GM06990 (cell line): ENCODE measurements at regions not wholly inside any gene's neighbourhood (a gene's known extent, or its start where the extent isn't known, plus 50 kb on each side); places are given as distances from the start of the nearest gene placed in this dataset.

Source experiments
- DNase-seq: peaks from one replicate; pipeline ENCODE4 v3.0.0-alpha.2; 2011; ENCODE audit not compliant: insufficient read length; ENCODE audit errors: extremely low read depth
- H3K27me3 ChIP-seq: replicated peaks from 2 replicates; pipeline ENCODE4 v1.6.0; 2011; ENCODE audit warnings: low read length; ENCODE audit not compliant: control insufficient read depth, insufficient read depth
- H3K36me3 ChIP-seq: 2 replicates; pipeline ENCODE4 v1.5.1; 2011; ENCODE audit warnings: low read length; ENCODE audit not compliant: control insufficient read depth, insufficient read depth
- H3K4me3 ChIP-seq: replicated peaks from 2 replicates; pipeline ENCODE4 v1.5.1; 2011; ENCODE audit warnings: low read depth, mild to moderate bottlenecking, control low read depth, low read length
- CTCF ChIP-seq: IDR thresholded peaks from 2 replicates; pipeline ENCODE4 v1.5.1; 2011; ENCODE audit warnings: low read length, control low read depth, mild to moderate bottlenecking, inconsistent platforms; ENCODE audit not compliant: insufficient read depth, poor library complexity, severe bottlenecking

- TF ChIP-seq CTCF: no peak
- DNase-seq: no peak
- Histone ChIP-seq H3K4me3 (no peak overlapping the region), H3K27me3 (no peaks in the 10 kb centered on the region), H3K36me3 (no peaks in the 10 kb centered on the region)
These were observed 679.2 kb upstream of the FRG1 start for GRCh38 chr4:189261475-189261874.

GRCh38 chr4:189265515-189265914 lies 675.2 kb upstream of the FRG1 start:
- H3K36me3 ChIP-seq: no peaks in the 10 kb centered on the region
- H3K4me3 ChIP-seq: no peak overlapping the region
- no peak for TF ChIP-seq CTCF
- H3K27me3 ChIP-seq: no peaks in the 10 kb centered on the region
- no peak for DNase-seq

- no peak for TF ChIP-seq CTCF
- DNase-seq: no peak
- no peaks in the 10 kb centered on the region for H3K27me3 ChIP-seq
These were observed 673.2 kb upstream of the FRG1 start for GRCh38 chr4:189267312-189267965.

GRCh38 chr4:189278597-189279165 lies 662.0 kb upstream of the FRG1 start:
- H3K4me3 ChIP-seq: no peak overlapping the region
- DNase-seq: no peak
- H3K27me3 ChIP-seq: no peaks in the 10 kb centered on the region
- no peak for TF ChIP-seq CTCF
- H3K36me3 ChIP-seq: no peaks in the 10 kb centered on the region

More at GRCh38 chr4:189267312-189267965, 673.2 kb upstream of the FRG1 start:
- H3K4me3 ChIP-seq: no peak overlapping the region
- H3K36me3 ChIP-seq: no peaks in the 10 kb centered on the region

- no peak for TF ChIP-seq CTCF
- H3K4me3 ChIP-seq: no peak overlapping the region
- no peaks in the 10 kb centered on the region for H3K36me3 ChIP-seq
- no peak for DNase-seq
- no peaks in the 10 kb centered on the region for H3K27me3 ChIP-seq
These were observed 661.5 kb upstream of the FRG1 start for GRCh38 chr4:189279188-189279587.
